ENCODE measurements at regions not wholly inside any gene's neighbourhood (a gene's known extent, or its start where the extent isn't known, plus 50 kb on each side); places are given as distances from the start of the nearest gene placed in this dataset.

- Histone ChIP-seq H3K4me2 (no peak overlapping the region), H3K79me2 (ENCODE audit: insufficient read depth) (no peaks in the 10 kb centered on the region), H3K36me3 (replicated peaks in 1 of 2; ENCODE audit: control insufficient read depth in 1 of 2, insufficient read depth in 2 of 2, low read length in 1 of 2) (no peaks in the 10 kb centered on the region), H3K9me3 (peaks cover 2% of the 10 kb centered on the region; the same call in 1 of the 2 replicates), H4K20me1 (ENCODE audit: insufficient read depth) (no peaks in the 10 kb centered on the region), H3K27me3 (ENCODE audit: insufficient read depth) (no peaks in the 10 kb centered on the region), H2AFZ (ENCODE audit: low read depth) (no peak overlapping the region), H3K27ac (ENCODE audit: low read depth in 2 of 2, low read length in 1 of 2) (no peak overlapping the region), H3K4me1 (ENCODE audit: control insufficient read depth in 1 of 2, insufficient read depth in 2 of 2, low read depth in 1 of 2, low read length in 1 of 2) (no peaks in the 10 kb centered on the region), H3K9ac (no peak overlapping the region), H3F3A (replicated peaks; ENCODE audit: insufficient read depth) (no peaks in the 10 kb centered on the region), H3K4me3 (ENCODE audit: low read depth in 2 of 2, low read length in 1 of 2) (no peak overlapping the region), H3K9me2 (no peaks in the 10 kb centered on the region)
- TF ChIP-seq SIN3A (IDR thresholded peaks at IDR 0.05; ENCODE audit: borderline replicate concordance, low read depth, low read length) (no peak), RXRA (IDR thresholded peaks at IDR 0.05; ENCODE audit: borderline replicate concordance, low read depth) (no peak), RCOR1 (IDR thresholded peaks at IDR 0.05; ENCODE audit: low read length) (no peak), ELF1 (IDR thresholded peaks at IDR 0.05) (no peak), GATA2 (CRISPR knock-in tag; IDR thresholded peaks at IDR 0.05) (no peak), NFIC (IDR thresholded peaks at IDR 0.05; ENCODE audit: borderline replicate concordance) (no peak), USF1 (IDR thresholded peaks at IDR 0.05; ENCODE audit: borderline replicate concordance, low read depth) (no peak)
- CTCF ChIA-PET = no interaction called here
- no peak for DNase-seq
- POLR2A ChIA-PET = no interaction called here
These were observed 161.3 kb downstream of the YIPF5 start for GRCh38 chr5:144009116-144009515.

- ChIA-PET POLR2A (no interaction called here), CTCF (interaction anchor here (1.1 kb wide), 1 partner anchor 34 kb away, joined by 3 read pairs; no protein-coding TSS in a partner anchor)
- H3K79me2 ChIP-seq (ENCODE audit: insufficient read depth) = no peaks in the 10 kb centered on the region
- DNase-seq = no peak
- H3K9me3 ChIP-seq = peaks cover 2% of the 10 kb centered on the region; the same call in 1 of the 2 replicates
- no peaks in the 10 kb centered on the region for H4K20me1 ChIP-seq (ENCODE audit: insufficient read depth)
- peak overlapping the region; percentile 33; the same call in 1 of the 2 replicates for H2AFZ ChIP-seq (ENCODE audit: low read depth)
- no peak overlapping the region for H3K4me3 ChIP-seq (ENCODE audit: low read depth in 2 of 2, low read length in 1 of 2)
- H3K9me2 ChIP-seq = no peaks in the 10 kb centered on the region
- H3K9ac ChIP-seq = no peak overlapping the region
- H3K27ac ChIP-seq (ENCODE audit: low read depth in 2 of 2, low read length in 1 of 2) = no peak overlapping the region
- no peaks in the 10 kb centered on the region for H3K36me3 ChIP-seq (replicated peaks in 1 of 2; ENCODE audit: control insufficient read depth in 1 of 2, insufficient read depth in 2 of 2, low read length in 1 of 2)
- no peaks in the 10 kb centered on the region for H3F3A ChIP-seq (replicated peaks; ENCODE audit: insufficient read depth)
- H3K4me2 ChIP-seq = no peak overlapping the region
- TF ChIP-seq USF1 (IDR thresholded peaks at IDR 0.05; ENCODE audit: borderline replicate concordance, low read depth) = no peak
- no peak for TF ChIP-seq FOXJ3 (CRISPR knock-in tag; IDR thresholded peaks at IDR 0.05)
- TF ChIP-seq YY1 (IDR thresholded peaks at IDR 0.05; ENCODE audit: low read depth) = no peak
- TF ChIP-seq POLR2AphosphoS5 (IDR thresholded peaks at IDR 0.05; ENCODE audit: low read depth, low read length) = no peak
- no peak for TF ChIP-seq IRF3 (IDR thresholded peaks at IDR 0.05; ENCODE audit: low read depth, low read length)
- no peak for TF ChIP-seq REST (IDR thresholded peaks at IDR 0.05; ENCODE audit: low read depth, low read length)
- no peak for TF ChIP-seq ELF1 (IDR thresholded peaks at IDR 0.05)
- TF ChIP-seq RFX5 (IDR thresholded peaks at IDR 0.05; ENCODE audit: low read length) = no peak
- no peak for TF ChIP-seq SMC3 (IDR thresholded peaks at IDR 0.05; ENCODE audit: low read depth, low read length)
- no peak for TF ChIP-seq GABPA (IDR thresholded peaks at IDR 0.05; ENCODE audit: low read depth)
- TF ChIP-seq RXRA (IDR thresholded peaks at IDR 0.05; ENCODE audit: borderline replicate concordance, low read depth) = no peak
- no peak for TF ChIP-seq ZBTB33 (IDR thresholded peaks at IDR 0.05; ENCODE audit: borderline replicate concordance, low read depth)
- TF ChIP-seq GATA2 (CRISPR knock-in tag; IDR thresholded peaks at IDR 0.05) = no peak
- no peak for TF ChIP-seq NRF1 (IDR thresholded peaks at IDR 0.05; ENCODE audit: low read depth, low read length)
- no peak for TF ChIP-seq USF2 (IDR thresholded peaks at IDR 0.05; ENCODE audit: borderline replicate concordance, low read depth, low read length)
- no peaks in the 10 kb centered on the region; a peak in 1 of 4 replicates for H3K4me1 ChIP-seq (ENCODE audit: control insufficient read depth in 1 of 2, insufficient read depth in 2 of 2, low read depth in 1 of 2, low read length in 1 of 2)
- no peaks in the 10 kb centered on the region for H3K27me3 ChIP-seq (ENCODE audit: insufficient read depth)
These were observed 159.1 kb downstream of the YIPF5 start for GRCh38 chr5:144011388-144011787.
